Hepatocyte (in vitro differentiated cells): ENCODE measurements at regions not wholly inside any gene's neighbourhood (a gene's known extent, or its start where the extent isn't known, plus 50 kb on each side); places are given as distances from the start of the nearest gene placed in this dataset.

Experiments
- EZH2 ChIP-seq: fragments of 200-600 bp; sonication (generic); IDR thresholded peaks from 2 replicates; pipeline ENCODE4 v1.6.1; 2016; ENCODE audit warnings: antibody characterized with exemption, mild to moderate bottlenecking, borderline replicate concordance
- EZH2phosphoT487 ChIP-seq: fragments of 200-600 bp; sonication (generic); IDR thresholded peaks from one replicate; pipeline ENCODE4 v1.6.1; 2018; ENCODE audit warnings: antibody characterized with exemption, mild to moderate bottlenecking, low read depth, moderate library complexity; ENCODE audit not compliant: unreplicated experiment, severe bottlenecking
- TF ChIP-seq, protein P1 (sequence below): fragments of 200-600 bp; sonication (generic); IDR thresholded peaks from 2 replicates; pipeline ENCODE4 v1.5.1; 2016; ENCODE audit warnings: antibody characterized with exemption, mild to moderate bottlenecking; ENCODE audit not compliant: poor library complexity

GRCh38 chr10:52573347-52573746, 199.2 kb downstream of the MBL2 start:
- TF ChIP-seq, protein P1, sequence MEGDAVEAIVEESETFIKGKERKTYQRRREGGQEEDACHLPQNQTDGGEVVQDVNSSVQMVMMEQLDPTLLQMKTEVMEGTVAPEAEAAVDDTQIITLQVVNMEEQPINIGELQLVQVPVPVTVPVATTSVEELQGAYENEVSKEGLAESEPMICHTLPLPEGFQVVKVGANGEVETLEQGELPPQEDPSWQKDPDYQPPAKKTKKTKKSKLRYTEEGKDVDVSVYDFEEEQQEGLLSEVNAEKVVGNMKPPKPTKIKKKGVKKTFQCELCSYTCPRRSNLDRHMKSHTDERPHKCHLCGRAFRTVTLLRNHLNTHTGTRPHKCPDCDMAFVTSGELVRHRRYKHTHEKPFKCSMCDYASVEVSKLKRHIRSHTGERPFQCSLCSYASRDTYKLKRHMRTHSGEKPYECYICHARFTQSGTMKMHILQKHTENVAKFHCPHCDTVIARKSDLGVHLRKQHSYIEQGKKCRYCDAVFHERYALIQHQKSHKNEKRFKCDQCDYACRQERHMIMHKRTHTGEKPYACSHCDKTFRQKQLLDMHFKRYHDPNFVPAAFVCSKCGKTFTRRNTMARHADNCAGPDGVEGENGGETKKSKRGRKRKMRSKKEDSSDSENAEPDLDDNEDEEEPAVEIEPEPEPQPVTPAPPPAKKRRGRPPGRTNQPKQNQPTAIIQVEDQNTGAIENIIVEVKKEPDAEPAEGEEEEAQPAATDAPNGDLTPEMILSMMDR = no peak
- TF ChIP-seq EZH2 (no peak), EZH2phosphoT487 (no peak)
